GM12892 (cell line): ENCODE measurements at regions not wholly inside any gene's neighbourhood (a gene's known extent, or its start where the extent isn't known, plus 50 kb on each side); places are given as distances from the start of the nearest gene placed in this dataset.

Source experiments
- POLR2A ChIP-seq: IDR thresholded peaks from 2 replicates; pipeline ENCODE4 v1.6.1; 2011; ENCODE audit warnings: low read depth, low read length, control low read depth
- POLR2AphosphoS5 ChIP-seq: IDR thresholded peaks from 2 replicates; pipeline ENCODE4 v1.6.1; 2011; ENCODE audit warnings: low read depth, low read length, control low read depth

GRCh38 chr1:232269988-232270387, 359.9 kb downstream of the SIPA1L2 start:
- TF ChIP-seq POLR2A, result no peak
- no peak for TF ChIP-seq POLR2AphosphoS5
